ENCODE measurements at regions not wholly inside any gene's neighbourhood (a gene's known extent, or its start where the extent isn't known, plus 50 kb on each side); places are given as distances from the start of the nearest gene placed in this dataset.

DNA sequence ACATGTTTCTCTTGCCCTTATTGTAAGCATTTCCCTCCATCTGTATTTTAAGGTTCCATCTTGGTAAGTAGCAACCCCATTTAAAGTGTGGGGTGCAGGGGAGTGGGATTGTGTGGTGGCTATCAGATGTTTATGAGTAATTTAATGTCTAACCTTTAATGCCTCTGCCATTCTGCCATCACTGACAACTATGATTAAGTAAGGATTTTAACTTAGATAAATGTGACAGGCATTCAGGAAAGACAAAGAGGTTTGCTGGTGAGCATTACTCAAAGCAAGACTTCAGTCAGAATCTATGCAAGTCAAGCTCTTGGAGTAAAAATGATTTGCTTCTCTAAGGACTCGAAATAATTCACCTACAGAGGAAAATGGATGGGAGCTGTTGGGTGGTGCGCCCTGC is 143.0 kb downstream of the NXNL2 start:
- Histone ChIP-seq H2AK5ac (ENCODE audit: low read depth, low read length) (no peak overlapping the region), H3K79me1 (ENCODE audit: low read depth, low read length) (no peaks in the 10 kb centered on the region), H3K9ac (replicated peaks in 1 of 4; ENCODE audit: extremely low read depth in 1 of 4, low read depth in 3 of 4, low read length in 3 of 4) (no peak overlapping the region), H3K79me2 (ENCODE audit: control insufficient read depth in 1 of 2, insufficient read depth in 2 of 2, low read length in 2 of 2) (no peaks in the 10 kb centered on the region), H2BK12ac (ENCODE audit: low read depth, low read length) (no peak overlapping the region), H3K36me3 (ENCODE audit: control insufficient read depth in 2 of 4, insufficient read depth in 4 of 4, low read length in 3 of 4) (no peaks in the 10 kb centered on the region), H2AFZ (ENCODE audit: low read length) (no peak overlapping the region), H2BK15ac (ENCODE audit: low read length) (no peak overlapping the region), H3K14ac (ENCODE audit: insufficient read length) (no peak overlapping the region), H3K27me3 (replicated peaks in 1 of 4; ENCODE audit: control insufficient read depth in 3 of 4, extremely low read depth in 1 of 4, insufficient read depth in 3 of 4, low read length in 3 of 4) (no peaks in the 10 kb centered on the region), H3K4me2 (ENCODE audit: insufficient read depth in 1 of 2, low read depth in 2 of 2, low read length in 2 of 2) (no peak overlapping the region), H3K23ac (ENCODE audit: insufficient read length) (no peak overlapping the region), H3K56ac (replicated peaks; ENCODE audit: insufficient read length, low read depth, low read length) (no peak overlapping the region), H4K20me1 (replicated peaks in 1 of 2; ENCODE audit: control insufficient read depth in 1 of 2, insufficient read depth in 2 of 2, low read length in 2 of 2) (peaks cover 0 to 1% of the 10 kb centered on the region in 2 experiments), H4K91ac (replicated peaks; ENCODE audit: insufficient read length, low read length) (no peak overlapping the region), H3K23me2 (ENCODE audit: low read depth, low read length) (peaks cover 2% of the 10 kb centered on the region; the same call in 1 of the 2 replicates), H3K27ac (ENCODE audit: low read depth, low read length) (no peak overlapping the region), H4K8ac (ENCODE audit: extremely low read depth, insufficient read depth, low read length) (no peak overlapping the region), H2BK5ac (ENCODE audit: low read depth, low read length) (no peak overlapping the region), H2BK20ac (ENCODE audit: low read length) (no peak overlapping the region), H2BK120ac (replicated peaks; ENCODE audit: low read depth, low read length) (no peak overlapping the region), H3K18ac (ENCODE audit: extremely low read depth, low read length) (no peak overlapping the region), H3K9me3 (ENCODE audit: insufficient read depth in 2 of 2, low read depth in 1 of 2, low read length in 1 of 2) (no peaks in the 10 kb centered on the region), H3K4ac (replicated peaks; ENCODE audit: insufficient read length, low read depth, low read length) (no peak overlapping the region), H3K4me3 (ENCODE audit: extremely low read depth in 1 of 4, insufficient read depth in 2 of 4, low read depth in 3 of 4, low read length in 4 of 4) (no peak overlapping the region), H3K4me1 (replicated peaks in 1 of 4; ENCODE audit: control insufficient read depth in 3 of 4, insufficient read depth in 4 of 4, low read length in 3 of 4) (no peaks in the 10 kb centered on the region), H4K5ac (ENCODE audit: insufficient read length, low read depth, low read length) (no peak overlapping the region)
- DNase-seq (ENCODE audit: low read depth in 1 of 2, low spot score in 2 of 2) (no peak), FAIRE-seq (no peak)
- no peak for TF ChIP-seq SAP30 (IDR thresholded peaks at IDR 0.05; ENCODE audit: insufficient read depth, insufficient replicate concordance, low read length)
- no peak for TF ChIP-seq BACH1 (IDR thresholded peaks at IDR 0.05; ENCODE audit: low read length)
- no peak for TF ChIP-seq SP1 (IDR thresholded peaks at IDR 0.05; ENCODE audit: low read depth, low read length)
- TF ChIP-seq CBX8 (IDR thresholded peaks at IDR 0.05; ENCODE audit: borderline replicate concordance, low read depth, low read length): no peak
- POLR2A ChIA-PET (ENCODE audit: partially characterized antibody): no interaction called here
- CTCF ChIA-PET (ENCODE audit: partially characterized antibody): no interaction called here
- WGBS, 2 experiments (ENCODE audit: extremely low coverage in 1 of 2, insufficient coverage in 1 of 2, insufficient read length in 1 of 2, insufficient replicate concordance in 2 of 2, low coverage in 1 of 2, low lambda C conversion rate in 2 of 2, missing lambda C conversion rate in 1 of 2): 94% methylated on average over 2 of the region's 2 CpGs; no CpG with 5 or more reads in 1 of the 2 experiments

Data from H1 (cell line).